ENCODE measurements at regions not wholly inside any gene's neighbourhood (a gene's known extent, or its start where the extent isn't known, plus 50 kb on each side); places are given as distances from the start of the nearest gene placed in this dataset.

GRCh38 chr1:191163621-191164020, 686.0 kb upstream of the BRINP3 start:
- TF ChIP-seq POLR2A (IDR thresholded peaks at IDR 0.05; ENCODE audit: low read depth, low read length) (no peak), TAF1 (IDR thresholded peaks at IDR 0.05; ENCODE audit: low read depth, low read length) (no peak)

Data from GM12891 (cell line).